ENCODE measurements at regions not wholly inside any gene's neighbourhood (a gene's known extent, or its start where the extent isn't known, plus 50 kb on each side); places are given as distances from the start of the nearest gene placed in this dataset.
A peak's percentile ranks its signal among the peaks of the same experiment; 100 is the strongest.

DNA sequence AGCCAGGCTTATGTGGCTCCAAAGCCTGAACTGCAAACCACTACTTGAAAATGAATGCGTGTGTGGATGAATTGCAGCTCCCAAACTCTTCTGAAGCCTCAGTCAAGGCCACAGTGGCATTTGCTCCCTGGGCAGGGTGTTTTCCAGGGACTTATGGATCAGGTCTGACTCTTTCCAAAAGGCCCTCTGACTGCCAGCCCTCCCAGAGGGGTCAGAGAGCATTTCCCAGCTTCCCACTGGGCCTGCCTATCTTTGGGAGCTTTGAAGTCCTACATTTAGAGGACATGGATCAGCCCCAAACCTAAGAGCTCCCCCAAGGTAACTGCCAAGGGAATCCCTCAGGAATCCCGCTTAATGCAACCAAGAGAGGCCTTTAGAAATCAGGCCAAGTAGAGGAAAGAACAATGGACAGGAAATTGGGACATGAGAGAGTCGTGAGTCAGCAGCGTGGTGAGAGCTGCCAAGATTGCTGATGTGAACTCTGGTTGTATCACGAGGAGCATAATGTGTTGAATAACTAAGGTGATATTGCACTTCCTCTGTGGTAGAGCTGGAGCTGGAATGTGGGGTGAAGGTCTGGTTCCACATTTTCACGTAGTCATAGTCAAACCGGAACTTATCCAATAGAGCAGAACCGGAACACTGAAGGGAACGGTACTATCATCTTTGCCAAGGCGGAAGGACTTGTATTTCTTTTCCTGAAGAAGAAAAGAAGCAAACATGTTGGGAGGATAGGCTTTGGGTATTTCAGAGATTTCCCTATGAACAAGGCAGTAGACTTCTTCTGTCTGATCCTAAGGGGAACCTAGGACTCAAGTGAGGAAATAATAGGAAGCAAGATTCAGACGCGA, 99.4 kb upstream of the JUN start:
- Histone ChIP-seq H3K27me3 (no peaks in the 10 kb centered on the region), H3K9me3 (no peaks in the 10 kb centered on the region), H3K4me3 (no peak overlapping the region), H3K36me3 (replicated peaks in 1 of 2; ENCODE audit: insufficient read depth in 1 of 2, low read depth in 2 of 2) (no peaks in the 10 kb centered on the region), H3K4me1 (peaks cover 60% of the 10 kb centered on the region), H3K27ac (peak overlapping the region; percentile 4 to 88 (median 84))
- peak; percentile 41 for ATAC-seq
- WGBS, 2 donors = 49 to 51% methylated on average over 12 of the region's 12 CpGs
- TF ChIP-seq, protein P1, sequence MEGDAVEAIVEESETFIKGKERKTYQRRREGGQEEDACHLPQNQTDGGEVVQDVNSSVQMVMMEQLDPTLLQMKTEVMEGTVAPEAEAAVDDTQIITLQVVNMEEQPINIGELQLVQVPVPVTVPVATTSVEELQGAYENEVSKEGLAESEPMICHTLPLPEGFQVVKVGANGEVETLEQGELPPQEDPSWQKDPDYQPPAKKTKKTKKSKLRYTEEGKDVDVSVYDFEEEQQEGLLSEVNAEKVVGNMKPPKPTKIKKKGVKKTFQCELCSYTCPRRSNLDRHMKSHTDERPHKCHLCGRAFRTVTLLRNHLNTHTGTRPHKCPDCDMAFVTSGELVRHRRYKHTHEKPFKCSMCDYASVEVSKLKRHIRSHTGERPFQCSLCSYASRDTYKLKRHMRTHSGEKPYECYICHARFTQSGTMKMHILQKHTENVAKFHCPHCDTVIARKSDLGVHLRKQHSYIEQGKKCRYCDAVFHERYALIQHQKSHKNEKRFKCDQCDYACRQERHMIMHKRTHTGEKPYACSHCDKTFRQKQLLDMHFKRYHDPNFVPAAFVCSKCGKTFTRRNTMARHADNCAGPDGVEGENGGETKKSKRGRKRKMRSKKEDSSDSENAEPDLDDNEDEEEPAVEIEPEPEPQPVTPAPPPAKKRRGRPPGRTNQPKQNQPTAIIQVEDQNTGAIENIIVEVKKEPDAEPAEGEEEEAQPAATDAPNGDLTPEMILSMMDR (IDR thresholded peaks at IDR 0.05) = no peak
- TF ChIP-seq POLR2A (IDR thresholded peaks at IDR 0.05) = peak in 1 of 3 donors; percentile 9
- intact Hi-C loops (cut with DNase I) = no loop called here
- peak; percentile 70 to 88 (median 82) for DNase-seq

DNA sequence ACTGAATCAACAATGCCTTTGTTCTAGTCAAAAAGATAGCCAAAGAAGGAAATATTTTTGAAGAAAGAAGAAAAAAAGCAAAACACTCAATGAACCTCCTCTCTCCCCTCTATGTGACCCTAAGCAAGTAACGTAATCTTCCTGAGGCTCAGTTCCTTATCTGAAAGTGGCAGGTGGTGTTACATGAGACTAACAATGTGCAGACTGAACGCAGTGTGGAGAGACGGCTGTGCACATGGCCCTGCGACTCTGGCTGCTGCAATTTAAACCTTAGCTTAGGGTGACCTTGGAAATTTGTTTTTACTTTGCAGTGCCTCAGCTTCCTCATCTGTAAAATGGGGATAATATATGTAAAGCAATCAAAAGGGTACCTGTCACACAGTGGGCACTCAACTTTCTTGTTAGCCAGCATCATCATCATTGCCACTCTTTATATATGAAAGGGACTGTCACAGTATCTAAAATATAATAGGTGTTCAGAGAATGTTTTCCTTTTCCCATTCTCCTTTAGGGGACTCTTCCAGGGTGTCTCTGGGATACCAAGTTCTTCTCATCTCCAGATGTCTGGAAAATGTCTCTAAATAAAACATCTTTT, 100.1 kb upstream of the JUN start:
- intact Hi-C loops (cut with DNase I) = no loop called here
- Histone ChIP-seq H3K27me3 (no peaks in the 10 kb centered on the region), H3K4me1 (peaks cover 60% of the 10 kb centered on the region), H3K9me3 (no peaks in the 10 kb centered on the region), H3K27ac (peak overlapping the region; percentile 83 to 88 (median 85)), H3K4me3 (no peak overlapping the region), H3K36me3 (replicated peaks in 1 of 2; ENCODE audit: insufficient read depth in 1 of 2, low read depth in 2 of 2) (no peaks in the 10 kb centered on the region)
- peak; percentile 9 for ATAC-seq
- TF ChIP-seq, protein P1 (IDR thresholded peaks at IDR 0.05) = no peak
- TF ChIP-seq POLR2A (IDR thresholded peaks at IDR 0.05) = no peak
- 23 to 26% methylated on average over 4 of the region's 4 CpGs for WGBS, 2 donors
- peak in 2 of 4 donors; percentile 62 to 68 for DNase-seq

DNA sequence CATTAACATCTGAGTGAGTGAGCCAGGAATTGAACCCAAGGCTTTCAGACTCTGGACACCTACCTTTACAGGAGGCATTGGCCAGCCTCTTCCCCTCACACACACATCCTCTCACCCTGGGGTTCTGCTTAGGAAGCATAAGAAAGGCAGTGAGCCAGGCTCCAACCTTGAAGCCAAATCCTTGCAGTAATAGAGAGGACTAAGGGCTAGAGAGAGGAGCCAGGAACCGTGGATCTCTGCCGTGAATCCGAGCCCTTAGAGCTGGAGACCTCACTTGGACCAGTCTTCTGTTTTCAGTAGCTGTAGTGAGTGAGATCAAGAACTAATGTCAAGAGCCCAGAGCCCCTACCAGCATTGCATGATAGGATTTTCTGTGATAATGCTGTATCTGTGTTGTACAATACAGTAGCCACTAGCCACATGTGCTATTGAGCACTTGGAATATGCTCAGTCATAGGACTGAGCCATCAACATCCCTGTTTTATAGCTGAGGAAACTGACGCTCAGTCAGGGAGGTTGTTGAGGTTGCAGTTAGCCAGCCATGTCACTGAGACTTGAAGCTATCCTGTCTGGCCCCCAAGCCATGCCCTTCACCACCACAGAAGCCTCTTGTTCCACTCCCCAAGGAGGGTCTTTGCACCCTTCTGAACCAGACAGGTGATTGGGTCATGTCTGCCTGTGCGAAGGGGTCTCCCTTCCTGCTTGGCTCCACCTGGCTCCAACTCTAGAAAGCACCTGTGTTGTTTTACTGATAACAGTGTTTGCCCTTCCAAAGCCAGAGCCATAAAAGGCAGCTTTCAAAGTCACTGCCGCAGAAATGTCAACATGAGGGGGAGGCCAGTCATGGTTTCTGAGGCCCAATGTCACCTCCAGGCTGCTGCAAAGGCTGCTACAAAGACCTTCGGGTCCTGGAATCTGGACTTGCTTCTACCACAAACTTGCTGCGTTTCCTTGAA, 101.1 kb upstream of the JUN start:
- DNase-seq (peak; percentile 86 to 95 (median 90)), ATAC-seq (peak; percentile 89)
- Histone ChIP-seq H3K27me3 (no peaks in the 10 kb centered on the region), H3K4me1 (peaks cover 60% of the 10 kb centered on the region), H3K9me3 (no peaks in the 10 kb centered on the region), H3K36me3 (replicated peaks in 1 of 2; ENCODE audit: insufficient read depth in 1 of 2, low read depth in 2 of 2) (no peaks in the 10 kb centered on the region), H3K4me3 (no peak overlapping the region), H3K27ac (peak overlapping the region; percentile 83 to 88 (median 85))
- intact Hi-C loops (cut with DNase I) = no loop called here
- TF ChIP-seq, protein P1 (IDR thresholded peaks at IDR 0.05) = peak in 2 of 7 experiments; percentile 15 to 20
- TF ChIP-seq POLR2A (IDR thresholded peaks at IDR 0.05) = peak in 2 of 3 donors; percentile 30 to 38
- WGBS, 2 donors = 7 to 14% methylated on average over 8 of the region's 8 CpGs

DNA sequence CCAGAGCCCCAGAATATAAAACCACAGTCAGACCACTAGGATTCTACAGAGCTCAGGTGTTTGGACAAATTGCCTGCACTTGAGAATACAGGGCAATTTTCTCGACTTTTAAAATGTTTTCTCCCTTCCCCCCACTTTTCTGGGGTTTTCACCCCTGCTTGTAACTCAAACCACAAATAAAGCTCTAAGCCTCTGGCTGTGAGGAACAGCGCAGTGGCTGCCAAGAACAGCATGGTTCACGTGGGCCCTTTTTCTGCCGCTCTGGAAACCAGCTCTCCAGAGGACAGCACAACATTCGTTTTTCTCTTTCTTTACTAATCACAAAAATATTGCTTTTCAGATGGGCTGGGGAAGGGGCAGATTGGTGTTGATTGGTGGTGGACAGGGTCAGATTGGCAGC, 102.2 kb upstream of the JUN start:
- TF ChIP-seq, protein P1 (IDR thresholded peaks at IDR 0.05) = no peak
- no peak for TF ChIP-seq POLR2A (IDR thresholded peaks at IDR 0.05)
- no peaks in the 10 kb centered on the region for H3K9me3 ChIP-seq
- 9 to 26% methylated on average over 5 of the region's 5 CpGs for WGBS, 2 donors
- ATAC-seq = no peak
- no peak overlapping the region for H3K4me3 ChIP-seq
- H3K36me3 ChIP-seq (replicated peaks in 1 of 2; ENCODE audit: insufficient read depth in 1 of 2, low read depth in 2 of 2) = no peaks in the 10 kb centered on the region
- peak overlapping the region; percentile 55 to 88 (median 84) for H3K27ac ChIP-seq
- peaks cover 60% of the 10 kb centered on the region for H3K4me1 ChIP-seq
- intact Hi-C loops (cut with DNase I) = no loop called here
- H3K27me3 ChIP-seq = no peaks in the 10 kb centered on the region
- peak; percentile 37 to 75 (median 56) for DNase-seq
